Inferior parietal cortex (tissue), 1 donor: ENCODE measurements at regions not wholly inside any gene's neighbourhood (a gene's known extent, or its start where the extent isn't known, plus 50 kb on each side); places are given as distances from the start of the nearest gene placed in this dataset.
"Not testable (repeated sequence)": the region's sequence is repeated elsewhere in the genome, so short reads cannot be mapped to it uniquely, and the experiment has no call there.

Experiments used
- DNase-seq: peaks from one replicate; pipeline ENCODE4 v3.0.0-alpha.2; 2016; ENCODE audit errors: extremely low spot score

GRCh38 chrX:144494074-144494473 is 610.2 kb downstream of the UBE2NL start:
- DNase-seq: no peak

- DNase-seq: no peak
Measured at GRCh38 chrX:144531877-144532276, 648.0 kb downstream of the UBE2NL start.

DNA sequence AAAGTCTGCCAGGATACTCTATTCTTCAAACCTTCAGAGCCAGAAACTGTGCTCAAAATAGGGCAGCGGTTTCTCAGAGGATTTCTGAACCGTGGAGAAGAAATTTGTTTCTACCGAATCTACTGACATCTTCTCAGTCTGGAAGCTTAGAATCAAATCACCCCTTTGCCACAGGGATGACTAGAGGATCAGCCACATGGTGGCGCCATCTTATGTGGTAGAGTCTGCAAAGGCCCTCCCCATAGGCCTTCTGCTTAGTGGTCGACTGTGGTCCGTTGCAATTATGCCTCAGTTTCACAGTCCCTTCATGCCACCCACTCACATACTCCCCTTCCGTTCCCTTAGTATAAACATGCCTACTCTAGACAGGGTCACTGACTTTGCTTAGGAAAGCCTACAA is 680.7 kb upstream of the SPANXN1 start:
- no peak for DNase-seq

- no peak for DNase-seq
Measured at GRCh38 chrX:144586756-144587155, 660.5 kb upstream of the SPANXN1 start.

DNA sequence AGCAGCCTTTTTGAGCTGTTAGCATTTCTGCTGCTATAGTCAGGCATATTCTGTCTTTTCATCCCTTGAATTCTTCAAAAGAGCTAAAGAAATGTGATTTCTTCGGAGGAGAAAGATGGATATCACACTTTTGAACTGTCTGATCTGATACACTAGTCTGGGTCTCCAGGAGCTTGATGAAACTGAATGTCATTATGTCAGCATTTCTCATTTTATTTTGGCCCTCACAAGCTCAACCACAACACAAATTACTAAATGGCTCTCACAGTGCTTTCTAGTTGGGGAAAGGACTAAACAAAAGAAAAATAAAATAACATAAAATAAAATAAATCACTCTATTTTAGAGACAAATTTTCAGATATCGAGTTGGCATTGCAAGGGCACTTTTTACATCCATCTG is 655.3 kb upstream of the SPANXN1 start:
- DNase-seq: no peak

DNA sequence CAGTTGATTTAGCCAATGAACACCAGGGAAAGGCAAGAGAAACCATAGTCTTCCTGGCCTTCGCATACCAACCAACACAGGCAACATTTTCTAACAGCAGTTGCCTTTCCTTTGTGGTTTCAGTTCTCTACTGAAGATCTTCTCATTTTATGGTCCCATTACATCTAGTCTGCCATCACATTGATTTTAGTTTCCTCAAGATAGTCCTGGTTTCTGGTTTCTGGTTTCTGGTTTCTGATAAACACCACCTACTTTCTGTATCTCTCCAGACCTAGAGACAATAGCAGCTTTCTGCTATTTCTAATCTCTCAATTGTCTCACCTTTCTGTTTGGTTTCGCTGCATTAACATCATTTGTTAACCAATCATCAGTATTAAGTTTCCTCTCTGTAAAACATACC is 646.3 kb upstream of the SPANXN1 start:
- DNase-seq: no peak

GRCh38 chrX:144612076-144612475 is 635.2 kb upstream of the SPANXN1 start:
- DNase-seq: no peak

- no peak for DNase-seq
Measured at GRCh38 chrX:144616317-144616716, 631.0 kb upstream of the SPANXN1 start.

- no peak for DNase-seq
Measured at GRCh38 chrX:144627947-144628346, 619.4 kb upstream of the SPANXN1 start.

GRCh38 chrX:144634451-144634850 is 612.9 kb upstream of the SPANXN1 start:
- DNase-seq: not testable (repeated sequence)

DNA sequence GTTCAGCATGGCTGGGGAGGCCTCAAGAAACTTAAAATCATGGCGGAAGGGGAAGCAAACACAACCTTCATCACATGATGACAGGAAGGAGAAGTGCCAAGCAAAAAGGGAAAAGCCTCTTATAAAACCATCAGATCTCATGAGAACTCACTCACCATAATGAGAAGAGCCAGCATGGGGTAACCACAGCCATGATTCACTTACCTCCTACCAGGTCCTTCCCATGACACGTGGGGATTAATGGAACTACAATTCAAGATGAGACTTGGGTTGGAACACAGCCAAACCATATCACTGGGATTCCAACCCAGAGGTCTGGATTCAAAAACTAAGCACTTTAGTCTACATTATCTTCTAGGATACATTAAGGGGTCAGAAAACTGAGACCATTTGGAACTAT is 609.6 kb upstream of the SPANXN1 start:
- DNase-seq: no peak

DNA sequence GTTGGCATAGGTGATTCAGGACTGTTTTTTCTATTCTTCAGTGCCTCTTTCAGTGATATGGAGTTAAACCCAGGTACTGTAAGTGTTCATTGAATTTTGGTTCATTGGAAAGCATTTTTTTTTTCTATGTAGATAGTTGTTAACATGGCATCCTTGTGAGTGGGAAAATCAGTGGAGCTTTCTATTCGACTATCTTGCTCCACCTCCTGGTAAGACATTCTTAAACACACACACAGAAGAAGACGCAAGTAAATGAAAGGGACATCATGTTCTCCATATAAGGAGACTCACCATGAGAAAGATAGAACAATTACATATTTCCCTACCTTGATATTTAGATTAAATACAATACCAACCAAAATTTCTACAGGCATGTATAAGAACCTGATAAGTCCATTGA is 598.5 kb upstream of the SPANXN1 start:
- no peak for DNase-seq

GRCh38 chrX:144681501-144681900 is 565.8 kb upstream of the SPANXN1 start:
- no peak for DNase-seq

DNA sequence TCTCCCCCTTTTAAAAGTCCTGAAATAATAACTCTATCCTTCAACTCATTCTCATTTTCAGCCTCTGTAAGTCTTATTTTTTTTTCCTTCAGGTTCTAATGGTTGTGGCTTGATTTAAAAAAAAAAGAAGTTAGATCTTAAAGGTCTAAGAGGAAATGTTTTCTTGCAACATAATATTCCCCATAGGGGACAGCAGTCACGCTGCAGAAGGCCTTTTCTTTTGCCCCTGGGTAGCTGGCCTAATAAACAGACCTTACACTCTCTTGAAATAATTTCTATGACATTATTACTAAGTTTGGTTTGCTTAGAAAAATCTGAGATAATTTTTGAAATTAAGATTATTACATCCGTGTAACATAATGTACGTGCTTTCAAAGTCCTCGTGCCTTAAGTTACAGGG is 564.1 kb upstream of the SPANXN1 start:
- DNase-seq: no peak

GRCh38 chrX:144709841-144710240 is 537.5 kb upstream of the SPANXN1 start:
- no peak for DNase-seq

DNA sequence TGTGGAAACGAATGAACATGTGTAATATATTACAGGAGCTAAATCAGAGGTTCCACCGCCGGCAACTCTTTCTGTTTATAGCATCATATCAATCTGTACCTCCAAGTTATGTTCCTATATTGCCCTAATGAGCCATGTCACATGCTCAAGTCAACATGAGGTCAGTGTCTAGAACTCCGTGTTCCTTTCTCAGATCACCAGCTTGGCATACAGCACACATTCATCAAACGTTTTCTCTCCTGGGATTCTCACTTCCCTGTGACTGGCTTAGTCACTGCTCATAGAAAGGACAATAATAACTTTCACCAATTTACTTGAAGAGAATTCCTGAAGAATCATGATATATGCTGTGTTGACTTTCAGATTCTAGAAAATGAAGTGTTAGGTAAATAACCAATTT is 532.0 kb upstream of the SPANXN1 start:
- DNase-seq: peak; percentile 5

GRCh38 chrX:144716187-144716586 is 531.1 kb upstream of the SPANXN1 start:
- no peak for DNase-seq

DNA sequence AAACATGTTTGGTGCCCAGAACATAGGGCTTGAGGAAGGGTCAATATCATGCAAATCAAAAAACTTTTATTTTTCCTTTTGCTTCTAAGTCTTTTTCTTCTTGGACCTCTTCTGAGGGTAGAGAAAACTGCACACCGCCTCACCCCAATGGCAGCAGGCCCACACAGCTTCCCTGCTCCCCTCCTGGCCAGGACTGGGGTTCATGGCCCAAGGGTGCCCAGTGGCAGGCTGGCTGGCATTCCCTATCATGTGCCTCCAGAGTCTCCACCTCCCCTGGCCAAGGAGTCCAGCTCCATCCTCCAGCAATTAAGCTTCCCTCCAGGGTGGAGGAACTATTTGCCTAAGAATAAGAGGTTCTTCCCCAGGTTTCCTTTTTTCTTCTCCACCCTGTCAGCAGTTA is 529.6 kb upstream of the SPANXN1 start:
- DNase-seq: no peak

DNA sequence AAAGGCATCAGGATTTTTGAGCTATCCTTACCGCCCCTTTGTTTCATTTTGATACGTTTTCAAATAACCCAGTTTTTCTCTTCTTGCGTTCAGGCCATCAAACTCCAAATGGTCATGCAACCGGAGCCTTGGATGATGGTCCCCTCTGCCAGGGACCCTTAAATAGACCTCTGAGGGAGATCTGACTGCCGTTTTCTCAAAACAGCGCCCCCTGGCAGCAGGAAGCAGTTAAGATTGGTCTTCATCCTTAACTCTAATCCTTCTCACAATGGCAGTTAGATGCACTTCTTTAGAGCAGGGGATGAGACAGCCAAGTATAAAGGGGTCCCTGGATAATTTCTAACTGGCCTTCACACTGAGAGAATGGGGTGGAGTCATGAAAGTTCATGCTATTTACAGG is 525.0 kb upstream of the SPANXN1 start:
- DNase-seq: no peak

- no peak for DNase-seq
Measured at GRCh38 chrX:144730471-144730870, 516.8 kb upstream of the SPANXN1 start.

DNA sequence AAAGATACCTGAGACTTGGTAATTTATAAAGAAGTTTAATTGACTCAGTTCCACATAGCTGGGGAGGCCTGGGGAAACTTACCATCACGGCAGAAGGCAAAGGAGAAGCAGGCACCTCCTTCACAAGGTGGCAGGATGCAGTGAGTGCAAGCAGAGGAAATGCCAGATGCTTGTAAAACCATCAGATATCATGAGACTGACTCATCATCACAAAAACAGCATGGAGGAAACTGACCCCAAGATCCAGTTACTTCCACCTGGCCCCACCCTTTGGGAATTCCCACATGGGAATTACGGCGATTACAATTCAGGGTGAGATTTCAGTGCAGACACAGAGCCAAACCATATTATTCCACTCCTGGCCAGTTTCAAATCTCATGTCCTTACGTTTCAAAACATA is 514.7 kb upstream of the SPANXN1 start:
- no peak for DNase-seq

GRCh38 chrX:144738246-144738645 is 509.1 kb upstream of the SPANXN1 start:
- no peak for DNase-seq

DNA sequence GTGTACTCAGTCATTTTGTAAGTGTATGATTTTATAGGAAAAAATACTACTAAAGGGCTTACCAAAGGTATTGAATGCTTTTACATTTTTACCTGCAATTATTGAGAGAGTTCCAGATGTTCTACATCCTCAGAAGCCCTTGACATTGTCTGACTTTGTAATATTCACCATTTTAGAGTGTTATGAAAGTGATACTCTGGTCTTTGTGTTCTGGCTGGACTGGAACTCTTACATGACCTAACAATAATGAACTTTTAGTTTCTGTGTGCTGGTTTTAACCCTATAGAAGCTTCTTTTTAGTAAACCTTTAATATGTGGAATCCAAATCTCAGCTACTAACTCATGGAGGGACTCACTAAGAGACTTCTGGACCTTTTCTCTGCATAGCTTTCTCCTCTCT is 478.8 kb upstream of the SPANXN1 start:
- DNase-seq: no peak

DNA sequence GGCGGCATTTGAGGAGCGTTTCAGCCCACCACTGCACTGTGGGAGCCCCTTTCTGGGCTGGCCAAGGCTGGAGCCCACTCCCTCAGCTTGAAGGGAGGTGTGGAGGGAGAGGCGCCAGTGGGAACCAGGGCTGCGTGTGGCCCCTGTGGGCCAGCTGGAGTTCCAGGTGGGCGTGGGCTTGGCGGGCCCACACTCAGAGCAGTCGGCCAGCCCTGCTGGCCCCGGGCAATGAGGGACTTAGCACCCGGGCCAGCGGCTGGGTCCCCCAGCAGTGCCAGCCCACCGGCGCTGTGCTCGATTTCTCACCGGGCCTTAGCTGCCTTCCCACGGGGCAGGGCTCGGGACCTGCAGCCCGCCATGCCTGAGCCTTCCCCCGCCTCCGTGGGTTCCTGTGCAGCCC is 463.8 kb upstream of the SPANXN1 start:
- DNase-seq: not testable (repeated sequence)

DNA sequence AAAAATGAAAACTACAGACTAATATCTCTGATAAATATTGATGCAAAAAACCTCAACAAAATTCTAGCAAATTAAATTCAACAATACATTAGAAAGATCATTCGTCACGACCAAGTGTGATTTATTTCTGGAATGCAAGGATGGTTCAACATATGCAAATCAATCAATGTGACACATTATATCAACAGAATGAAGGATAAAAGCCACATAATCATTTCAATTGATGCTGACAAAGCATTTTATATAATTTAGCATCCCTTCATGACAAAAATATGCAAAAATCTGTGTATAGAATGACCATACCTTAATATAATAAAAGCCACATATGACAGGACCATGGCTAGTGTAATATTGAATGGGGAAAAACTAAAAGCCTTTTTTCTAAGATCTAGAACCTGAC is 457.2 kb upstream of the SPANXN1 start:
- no peak for DNase-seq
